GM21447 (cell line): ENCODE measurements at regions not wholly inside any gene's neighbourhood (a gene's known extent, or its start where the extent isn't known, plus 50 kb on each side); places are given as distances from the start of the nearest gene placed in this dataset.
"Not testable (repeated sequence)": the region's sequence is repeated elsewhere in the genome, so short reads cannot be mapped to it uniquely, and the experiment has no call there.

Experiments used
- ATAC-seq: cut with Tn5 transposase; IDR thresholded peaks from one replicate; pipeline ENCODE4 v1.9.1; 2021; ENCODE audit not compliant: unreplicated experiment

GRCh38 chr7:69225259-69225943, 372.9 kb upstream of the AUTS2 start:
- no peak for ATAC-seq

- ATAC-seq, result no peak
These were observed 370.0 kb upstream of the AUTS2 start for GRCh38 chr7:69228212-69228811.

- ATAC-seq, result no peak
These were observed 365.6 kb upstream of the AUTS2 start for GRCh38 chr7:69232445-69233376.

DNA sequence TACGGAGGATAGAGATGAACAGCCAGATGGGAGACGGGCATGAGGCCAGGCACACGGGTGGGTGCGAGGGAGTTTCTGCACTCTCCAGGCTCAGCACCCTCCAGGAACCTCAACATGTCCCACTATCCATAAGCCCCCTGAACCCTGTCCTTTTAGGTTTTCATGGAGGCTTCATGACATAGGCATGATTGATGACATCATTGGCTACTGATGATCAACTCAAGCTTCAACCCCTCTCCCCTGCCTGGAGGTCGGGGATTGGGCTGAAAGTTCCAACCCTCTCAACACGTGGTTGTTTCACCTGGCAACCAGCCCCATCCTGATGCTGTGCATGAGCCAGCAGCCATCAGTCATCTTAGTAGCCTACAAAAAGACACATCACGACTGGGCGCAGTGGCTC, 360.7 kb upstream of the AUTS2 start:
- ATAC-seq, result no peak

- no peak for ATAC-seq
These were observed 355.3 kb upstream of the AUTS2 start for GRCh38 chr7:69243016-69243415.

DNA sequence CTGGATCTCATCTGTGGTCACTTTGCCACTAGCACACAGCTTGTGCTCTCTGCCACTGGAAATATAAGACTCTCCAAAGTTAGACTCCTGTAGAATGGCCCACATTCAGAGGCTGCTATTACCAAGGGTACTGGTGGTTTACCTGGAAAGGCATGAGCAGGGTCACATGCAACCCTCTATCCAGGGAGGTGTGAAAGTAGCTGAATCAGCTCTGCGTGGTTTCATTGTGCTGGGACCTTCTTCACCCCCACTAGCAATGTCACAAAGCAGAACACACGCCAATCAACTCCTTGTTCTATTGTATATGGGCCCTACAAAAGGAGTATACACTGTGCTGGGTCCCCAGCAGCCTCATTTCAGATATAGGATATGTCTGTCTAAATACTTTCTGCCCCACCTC, 353.6 kb upstream of the AUTS2 start:
- no peak for ATAC-seq

DNA sequence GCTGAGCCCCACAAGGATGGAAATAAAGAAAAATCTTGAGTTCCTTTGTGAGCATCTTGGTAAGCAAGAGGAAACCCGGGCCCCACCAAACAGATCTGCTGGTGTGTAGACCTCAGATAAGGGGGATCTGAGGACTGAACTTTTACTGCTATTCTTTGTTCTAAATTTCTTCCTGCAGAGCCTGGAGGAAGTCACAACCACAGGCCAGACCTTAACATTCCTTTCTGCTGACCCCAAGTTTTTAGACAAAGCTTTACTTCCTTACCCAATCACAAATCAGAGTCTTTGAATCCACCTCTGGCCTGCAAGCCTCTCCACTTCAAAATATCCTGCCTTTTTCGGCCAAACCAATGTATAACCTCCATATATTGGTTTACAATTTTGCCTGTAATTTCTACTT, 352.6 kb upstream of the AUTS2 start:
- ATAC-seq, result no peak

GRCh38 chr7:69246758-69247157, 351.5 kb upstream of the AUTS2 start:
- ATAC-seq, result no peak

- ATAC-seq, result not testable (repeated sequence)
These were observed 349.9 kb upstream of the AUTS2 start for GRCh38 chr7:69248382-69248828.

GRCh38 chr7:69250958-69251357, 347.3 kb upstream of the AUTS2 start:
- ATAC-seq, result no peak

- ATAC-seq, result no peak
These were observed 343.6 kb upstream of the AUTS2 start for GRCh38 chr7:69254643-69255042.

DNA sequence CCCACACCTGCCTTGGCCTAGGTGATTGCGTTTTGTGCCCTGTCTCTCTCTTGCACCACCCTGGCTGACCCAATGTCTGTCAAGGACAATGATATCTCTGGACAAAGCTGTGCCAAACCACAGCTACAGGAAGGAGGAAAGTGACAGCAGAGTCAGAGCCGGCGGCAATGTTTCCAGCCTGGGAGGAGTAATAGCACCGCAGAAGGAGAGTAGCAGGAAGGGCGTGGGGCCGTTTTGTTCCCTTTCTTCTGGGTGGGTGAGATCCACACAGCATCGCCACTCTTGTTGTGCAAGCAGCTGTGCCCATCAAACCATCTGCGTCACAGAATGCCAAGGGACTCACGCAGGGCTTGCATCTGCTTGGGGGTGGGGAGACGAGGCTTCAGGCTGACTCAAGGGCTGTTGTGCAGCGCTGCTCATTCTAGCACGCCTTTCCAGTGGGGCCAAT, 341.6 kb upstream of the AUTS2 start:
- ATAC-seq, result no peak

GRCh38 chr7:69257592-69257991, 340.7 kb upstream of the AUTS2 start:
- ATAC-seq, result no peak

DNA sequence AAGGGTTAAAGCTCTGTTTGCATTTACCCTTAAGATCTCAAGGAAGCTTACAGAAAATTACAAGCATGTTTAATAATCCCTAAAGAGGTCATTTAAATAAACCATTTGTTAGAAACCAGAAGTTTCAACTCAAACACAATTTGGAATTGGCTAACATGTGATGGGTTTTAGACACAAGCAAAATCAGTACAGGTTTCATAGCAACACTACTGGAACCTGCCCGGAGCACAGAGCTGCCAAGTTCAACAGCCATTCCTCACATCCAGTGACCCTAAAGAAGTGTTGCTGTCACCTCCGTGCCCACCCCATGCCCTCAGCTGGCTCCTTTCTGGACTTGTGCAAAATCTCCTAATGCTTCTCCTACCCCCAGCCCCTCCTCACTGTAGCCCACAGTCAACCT, 338.8 kb upstream of the AUTS2 start:
- no peak for ATAC-seq

DNA sequence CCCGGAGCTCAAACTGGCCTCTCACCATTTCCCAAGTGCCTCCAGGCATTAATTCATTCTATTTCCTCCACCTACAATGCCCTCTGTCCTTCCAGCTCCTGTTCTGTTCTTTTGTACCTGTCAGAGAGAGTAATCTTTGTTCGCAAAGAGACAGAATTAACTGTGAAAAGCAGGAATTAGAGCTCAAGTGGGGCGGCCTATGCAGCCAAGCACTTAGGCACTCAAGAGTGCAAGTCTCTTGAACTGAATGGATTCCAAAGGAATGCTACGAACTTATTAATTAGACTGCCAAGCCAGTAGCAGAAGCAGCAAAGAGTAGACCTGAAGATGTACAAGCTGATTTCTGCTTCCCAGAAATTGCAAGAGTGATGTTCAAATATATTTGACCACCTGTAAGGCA, 338.3 kb upstream of the AUTS2 start:
- ATAC-seq, result no peak

DNA sequence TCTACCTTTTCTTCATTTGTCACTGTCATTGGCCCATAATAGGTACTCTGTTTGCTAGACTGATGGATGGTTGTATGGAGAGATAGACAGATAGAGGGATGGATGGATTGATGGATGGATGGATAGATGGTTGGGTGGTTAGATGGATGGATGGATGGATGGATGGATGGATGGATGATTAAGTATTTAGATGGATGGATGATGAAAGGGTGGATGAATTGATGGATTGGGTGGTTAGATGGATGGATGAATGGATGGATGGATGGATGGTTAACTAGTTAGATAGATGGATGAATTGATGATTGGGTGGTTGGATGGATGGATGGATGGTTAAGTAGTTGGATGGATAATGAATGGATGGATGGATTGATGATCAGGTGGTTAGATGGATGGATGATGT, 334.7 kb upstream of the AUTS2 start:
- ATAC-seq, result no peak

- no peak for ATAC-seq
These were observed 328.5 kb upstream of the AUTS2 start for GRCh38 chr7:69269806-69270205.

GRCh38 chr7:69272101-69272500, 326.2 kb upstream of the AUTS2 start:
- no peak for ATAC-seq

DNA sequence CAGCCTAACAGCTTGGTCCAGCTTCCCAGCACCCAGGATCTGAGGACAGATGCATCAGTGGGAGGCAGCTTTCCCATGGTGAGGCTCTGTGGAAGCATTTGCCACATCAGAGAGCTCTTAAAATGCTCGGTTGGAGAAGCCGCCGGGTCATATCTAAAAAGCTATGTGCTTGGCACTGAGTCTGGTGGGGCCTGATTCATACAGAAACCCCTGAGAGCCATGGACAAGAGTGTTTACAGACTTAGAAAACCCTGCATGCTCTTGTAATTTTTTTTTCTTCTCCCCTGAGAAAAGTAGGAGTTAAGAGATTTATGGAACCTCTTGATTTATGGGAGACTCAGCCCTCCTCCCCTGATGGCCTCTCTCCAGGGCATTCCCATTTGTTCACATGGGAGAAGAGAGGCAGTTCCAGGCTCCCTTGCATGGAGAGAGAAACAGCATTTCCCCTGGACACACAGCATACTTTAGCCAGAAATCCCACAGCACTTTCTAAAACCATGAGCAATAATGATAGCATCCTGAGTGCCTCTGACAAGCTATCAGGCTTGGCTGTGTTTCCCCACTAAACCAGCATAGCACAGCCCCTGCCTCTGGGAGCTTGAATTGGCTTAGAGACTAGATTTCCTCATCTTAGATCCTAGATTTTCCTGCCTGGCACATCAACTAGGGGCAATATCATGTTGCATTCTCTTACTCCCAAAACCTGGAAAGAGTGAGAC, 322.1 kb upstream of the AUTS2 start:
- no peak for ATAC-seq

- no peak for ATAC-seq
These were observed 320.9 kb upstream of the AUTS2 start for GRCh38 chr7:69277366-69277765.

DNA sequence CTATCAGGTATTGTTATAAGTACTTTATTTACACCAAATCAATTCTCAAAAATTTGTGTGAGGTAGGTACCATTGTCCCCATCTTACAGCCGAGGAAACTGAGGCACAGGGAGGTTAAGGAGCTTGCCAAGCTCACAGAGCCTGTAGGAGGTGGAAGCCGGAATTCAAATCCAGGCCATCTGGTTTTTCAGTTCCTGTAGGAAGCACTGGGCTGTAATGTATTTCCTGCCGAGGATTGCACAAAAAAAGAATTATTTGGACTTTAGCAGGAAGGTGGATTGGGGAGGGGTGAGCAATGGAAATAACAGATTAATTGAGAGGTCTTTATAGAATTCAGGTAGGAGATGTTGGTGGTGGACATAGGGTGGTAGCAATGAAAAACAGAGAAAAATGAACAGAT, 315.3 kb upstream of the AUTS2 start:
- no peak for ATAC-seq
